Chondrocyte (in vitro differentiated cells): ENCODE measurements at regions not wholly inside any gene's neighbourhood (a gene's known extent, or its start where the extent isn't known, plus 50 kb on each side); places are given as distances from the start of the nearest gene placed in this dataset.
"Not testable (repeated sequence)": the region's sequence is repeated elsewhere in the genome, so short reads cannot be mapped to it uniquely, and the experiment has no call there.

Experiments
- DNase-seq: peaks from one replicate; pipeline ENCODE4 v3.0.0; 2021; ENCODE audit warnings: mixed read lengths, low spot score
- H3K27ac Mint-ChIP-seq: one replicate; pipeline ENCODE4 v1.8.0; 2021; ENCODE audit warnings: mild to moderate bottlenecking, moderate library complexity, mixed read lengths; ENCODE audit not compliant: unreplicated experiment
- H3K27me3 Mint-ChIP-seq: 2 replicates; pipeline ENCODE4 v1.8.0; 2021; ENCODE audit warnings: low read depth, mixed read lengths
- H3K36me3 Mint-ChIP-seq: 2 replicates; pipeline ENCODE4 v1.8.0; 2021; ENCODE audit warnings: low read depth, mixed read lengths
- H3K4me1 Mint-ChIP-seq: 2 replicates; pipeline ENCODE4 v1.8.0; 2021; ENCODE audit warnings: low read depth, mild to moderate bottlenecking, mixed read lengths
- H3K4me3 Mint-ChIP-seq: one replicate; pipeline ENCODE4 v1.8.0; 2021; ENCODE audit warnings: mild to moderate bottlenecking, moderate library complexity, mixed read lengths; ENCODE audit not compliant: unreplicated experiment
- H3K9me3 Mint-ChIP-seq: 2 replicates; pipeline ENCODE4 v1.8.0; 2021; ENCODE audit warnings: low read depth, mixed read lengths
- CTCF ChIP-seq: fragments of 200-600 bp; sonication (generic); IDR thresholded peaks from 2 replicates; pipeline ENCODE4 v1.5.0; 2021; ENCODE audit warnings: antibody characterized with exemption, mild to moderate bottlenecking, moderate library complexity

DNA sequence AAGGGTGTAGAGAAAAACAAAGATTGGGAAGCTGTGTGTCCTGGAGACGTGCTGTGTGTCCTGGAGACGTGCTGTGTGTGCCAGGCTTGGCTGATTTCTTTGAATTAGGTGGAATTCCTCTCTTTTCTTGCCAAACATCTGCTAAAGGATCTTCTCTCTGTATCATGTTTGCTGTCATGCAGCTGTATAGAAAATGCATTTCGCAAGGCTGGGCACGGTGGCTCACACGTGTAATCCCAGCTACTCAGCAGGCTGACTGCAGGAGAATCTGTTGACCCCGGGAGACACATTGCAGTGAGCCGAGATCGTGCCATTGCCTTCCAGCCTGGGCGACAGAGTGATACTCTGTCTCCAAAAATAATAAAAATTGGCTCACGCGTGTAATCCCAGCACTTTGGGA lies 187.0 kb downstream of the CRLF2 start:
- H3K27me3 Mint-ChIP-seq, result peaks cover 6% of the 10 kb centered on the region
- H3K36me3 Mint-ChIP-seq, result no peaks in the 10 kb centered on the region
- H3K9me3 Mint-ChIP-seq, result no peaks in the 10 kb centered on the region
- no peaks in the 10 kb centered on the region for H3K4me1 Mint-ChIP-seq
- H3K27ac Mint-ChIP-seq, result no peak overlapping the region
- DNase-seq, result no peak
- no peak overlapping the region for H3K4me3 Mint-ChIP-seq
- TF ChIP-seq CTCF, result no peak

DNA sequence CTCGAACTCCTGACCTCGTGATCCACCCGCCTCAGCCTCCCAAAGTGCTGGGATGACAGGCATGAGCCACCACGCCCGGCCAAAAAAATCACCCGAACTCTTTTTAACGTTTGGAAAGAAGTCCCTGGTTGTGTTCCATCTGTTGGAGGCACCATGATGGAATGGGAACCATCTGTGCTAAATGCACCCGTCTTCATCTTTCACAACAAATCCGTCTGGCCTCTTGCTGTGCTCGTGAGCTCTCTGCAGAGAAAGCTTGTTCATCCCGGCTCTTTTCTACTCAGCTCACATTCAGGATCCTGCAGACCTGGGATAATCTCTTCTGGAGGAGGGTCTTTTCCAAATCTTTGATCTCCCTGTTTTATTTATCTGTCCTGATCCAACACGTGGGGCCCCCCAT lies 188.8 kb downstream of the CRLF2 start:
- no peak overlapping the region for H3K27ac Mint-ChIP-seq
- no peaks in the 10 kb centered on the region for H3K36me3 Mint-ChIP-seq
- H3K9me3 Mint-ChIP-seq, result no peaks in the 10 kb centered on the region
- peaks cover 6% of the 10 kb centered on the region for H3K27me3 Mint-ChIP-seq
- no peak for TF ChIP-seq CTCF
- H3K4me3 Mint-ChIP-seq, result no peak overlapping the region
- peak; percentile 11 for DNase-seq
- H3K4me1 Mint-ChIP-seq, result no peaks in the 10 kb centered on the region

DNA sequence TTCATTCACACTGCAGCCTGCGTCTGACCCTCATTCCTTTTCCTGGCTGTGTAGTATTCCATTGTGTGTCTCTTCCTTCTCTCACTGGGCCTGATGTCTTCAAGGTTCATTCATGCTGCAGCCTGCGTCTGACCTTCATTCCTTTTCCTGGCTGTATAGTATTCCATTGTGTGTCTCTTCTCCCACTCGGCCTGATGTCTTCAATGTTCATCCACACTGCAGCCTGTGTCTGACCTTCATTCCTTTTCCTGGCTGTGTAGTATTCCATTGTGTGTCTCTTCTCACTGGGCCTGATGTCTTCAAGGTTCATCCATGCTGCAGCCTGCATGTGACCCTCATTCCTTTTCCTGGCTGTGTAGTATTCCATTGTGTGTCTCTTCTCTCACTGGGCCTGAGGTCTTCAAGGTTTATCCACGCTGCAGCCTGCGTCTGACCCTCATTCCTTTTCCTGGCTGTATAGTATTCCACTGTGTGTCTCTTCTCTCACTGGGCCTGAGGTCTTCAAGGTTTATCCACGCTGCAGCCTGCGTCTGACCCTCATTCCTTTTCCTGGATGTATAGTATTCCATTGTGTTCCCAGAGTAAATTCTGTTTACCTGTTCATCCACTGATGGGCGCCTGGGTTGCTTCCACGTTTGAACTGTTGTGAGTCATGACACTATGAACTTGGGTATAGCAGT lies 191.0 kb downstream of the CRLF2 start:
- not testable (repeated sequence) for H3K9me3 Mint-ChIP-seq, H3K36me3 Mint-ChIP-seq, H3K27me3 Mint-ChIP-seq, H3K27ac Mint-ChIP-seq, H3K4me3 Mint-ChIP-seq, H3K4me1 Mint-ChIP-seq
- DNase-seq, result peak; percentile 38

DNA sequence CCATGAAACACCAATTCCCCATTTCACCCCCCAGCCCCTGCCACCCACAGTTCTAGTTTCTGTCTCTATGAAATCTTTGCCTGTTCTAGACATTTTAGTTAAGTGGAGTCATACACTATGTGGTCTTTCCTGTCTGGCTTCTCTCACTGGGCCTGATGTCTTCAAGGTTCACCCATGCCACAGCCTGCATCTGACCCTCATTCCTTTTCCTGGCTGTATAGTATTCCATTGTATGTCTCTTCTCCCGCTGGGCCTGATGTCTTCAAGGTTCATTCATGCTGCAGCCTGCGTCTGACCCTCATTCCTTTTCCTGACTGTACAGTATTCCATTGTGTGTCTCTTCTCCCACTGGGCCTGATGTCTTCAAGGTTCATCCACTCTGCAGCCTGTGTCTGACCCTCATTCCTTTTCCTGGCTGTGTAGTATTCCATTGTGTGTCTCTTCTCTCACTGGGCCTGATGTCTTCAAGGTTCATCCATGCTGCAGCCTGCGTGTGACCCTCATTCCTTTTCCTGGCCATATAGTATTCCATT lies 191.7 kb downstream of the CRLF2 start:
- H3K4me1 Mint-ChIP-seq, result no peaks in the 10 kb centered on the region
- H3K36me3 Mint-ChIP-seq, result no peaks in the 10 kb centered on the region
- H3K9me3 Mint-ChIP-seq, result no peaks in the 10 kb centered on the region
- H3K27ac Mint-ChIP-seq, result no peak overlapping the region
- H3K4me3 Mint-ChIP-seq, result no peak overlapping the region
- DNase-seq, result peak; percentile 10
- H3K27me3 Mint-ChIP-seq, result peaks cover 3% of the 10 kb centered on the region
- TF ChIP-seq CTCF, result no peak

- not testable (repeated sequence) for H3K27ac Mint-ChIP-seq, H3K9me3 Mint-ChIP-seq, H3K36me3 Mint-ChIP-seq, H3K27me3 Mint-ChIP-seq, H3K4me1 Mint-ChIP-seq, H3K4me3 Mint-ChIP-seq
- DNase-seq, result peak; percentile 14
Observed at GRCh38 chrX:1016926-1017325, 195.5 kb downstream of the CRLF2 start.

DNA sequence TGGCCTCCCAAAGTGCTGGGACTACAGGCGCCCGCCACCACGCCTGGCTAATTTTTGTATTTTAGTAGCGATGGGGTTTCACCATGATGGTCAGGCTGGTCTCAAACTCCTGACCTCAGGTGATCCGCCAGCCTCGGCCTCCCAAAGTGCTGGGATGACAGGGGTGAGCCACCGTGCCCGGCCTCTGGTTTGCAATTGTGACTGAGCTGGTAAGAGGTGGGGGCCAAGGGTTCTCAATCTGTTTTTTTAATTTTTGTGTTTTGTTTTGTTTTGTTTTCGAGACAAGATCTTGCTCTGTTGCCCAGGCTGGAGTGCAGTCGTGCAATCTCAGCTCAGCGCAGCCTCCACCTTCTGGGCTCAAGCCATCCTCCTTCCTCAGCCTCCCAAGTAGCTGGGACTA lies 196.2 kb downstream of the CRLF2 start:
- not testable (repeated sequence) for H3K9me3 Mint-ChIP-seq, H3K27me3 Mint-ChIP-seq, H3K36me3 Mint-ChIP-seq, H3K27ac Mint-ChIP-seq, H3K4me1 Mint-ChIP-seq, H3K4me3 Mint-ChIP-seq
- DNase-seq, result peak; percentile 43

DNA sequence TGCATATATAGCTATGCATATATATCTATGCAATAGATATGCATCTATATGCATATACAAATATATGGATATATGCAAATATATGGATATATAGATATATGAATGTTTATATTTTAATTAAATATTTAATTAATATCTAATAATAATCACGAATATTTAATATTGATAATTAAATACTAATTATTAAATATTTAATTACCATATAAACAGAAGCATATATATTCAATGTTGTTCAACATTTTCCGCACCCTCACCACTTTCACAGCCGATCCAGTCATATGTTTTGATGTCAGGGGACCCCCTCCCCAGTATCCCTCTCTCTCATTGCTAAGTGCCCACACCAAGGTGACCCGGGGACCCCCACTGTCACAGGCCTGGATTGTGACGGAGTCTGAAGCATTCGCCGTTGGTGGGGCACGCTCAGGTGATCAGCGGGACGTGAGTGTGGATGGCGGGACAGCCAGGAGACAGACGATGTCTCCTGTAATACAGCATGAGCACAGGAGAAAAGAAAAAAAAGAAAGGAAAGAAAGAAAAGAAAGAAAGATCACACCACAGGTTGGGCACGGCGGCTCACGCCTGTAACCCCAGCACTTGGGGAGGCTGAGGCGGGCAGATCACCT lies 199.7 kb downstream of the CRLF2 start:
- no peak overlapping the region for H3K27ac Mint-ChIP-seq
- peak; percentile 48 for DNase-seq
- no peaks in the 10 kb centered on the region for H3K36me3 Mint-ChIP-seq
- no peaks in the 10 kb centered on the region for H3K9me3 Mint-ChIP-seq
- H3K4me1 Mint-ChIP-seq, result no peaks in the 10 kb centered on the region
- peaks cover 7% of the 10 kb centered on the region for H3K27me3 Mint-ChIP-seq
- no peak for TF ChIP-seq CTCF
- H3K4me3 Mint-ChIP-seq, result no peak overlapping the region
